OCI-LY1 (cell line): ENCODE measurements at regions not wholly inside any gene's neighbourhood (a gene's known extent, or its start where the extent isn't known, plus 50 kb on each side); places are given as distances from the start of the nearest gene placed in this dataset.

ENCODE experiments used
- EZH2 ChIP-seq: fragments of 200-600 bp; sonication (generic), shearing (Covaris generic); IDR thresholded peaks from 2 replicates; pipeline ENCODE4 v1.8.0; 2017; ENCODE audit warnings: borderline replicate concordance, mixed run types, mild to moderate bottlenecking, antibody characterized with exemption, low read length, moderate library complexity, mixed read lengths
- TF ChIP-seq, protein P1 (sequence below): fragments of 200-600 bp; sonication (generic), shearing (Covaris generic); IDR thresholded peaks from 2 replicates; pipeline ENCODE4 v1.5.1; 2017; ENCODE audit warnings: mild to moderate bottlenecking, antibody characterized with exemption, low read length, moderate library complexity, mixed read lengths

DNA sequence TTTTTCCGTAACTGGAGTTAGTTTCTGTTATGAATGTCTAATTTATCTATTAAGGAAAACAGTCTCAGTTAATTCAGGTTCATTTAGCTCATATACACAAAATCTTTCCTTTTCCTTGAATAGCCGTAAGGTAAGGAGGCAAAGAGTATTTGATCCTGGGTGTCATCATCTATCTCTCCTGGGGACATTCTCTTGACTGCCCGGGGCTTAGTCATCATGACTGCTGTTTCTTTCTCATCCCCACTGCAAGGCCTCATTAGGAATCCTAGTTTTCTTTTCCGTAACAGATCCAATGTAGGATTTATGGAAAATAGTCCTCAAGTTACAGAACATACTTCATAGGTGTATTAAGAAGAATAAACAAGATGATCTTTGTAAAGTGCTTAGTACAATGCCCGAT lies 134.9 kb upstream of the CHD1 start:
- TF ChIP-seq, protein P1, sequence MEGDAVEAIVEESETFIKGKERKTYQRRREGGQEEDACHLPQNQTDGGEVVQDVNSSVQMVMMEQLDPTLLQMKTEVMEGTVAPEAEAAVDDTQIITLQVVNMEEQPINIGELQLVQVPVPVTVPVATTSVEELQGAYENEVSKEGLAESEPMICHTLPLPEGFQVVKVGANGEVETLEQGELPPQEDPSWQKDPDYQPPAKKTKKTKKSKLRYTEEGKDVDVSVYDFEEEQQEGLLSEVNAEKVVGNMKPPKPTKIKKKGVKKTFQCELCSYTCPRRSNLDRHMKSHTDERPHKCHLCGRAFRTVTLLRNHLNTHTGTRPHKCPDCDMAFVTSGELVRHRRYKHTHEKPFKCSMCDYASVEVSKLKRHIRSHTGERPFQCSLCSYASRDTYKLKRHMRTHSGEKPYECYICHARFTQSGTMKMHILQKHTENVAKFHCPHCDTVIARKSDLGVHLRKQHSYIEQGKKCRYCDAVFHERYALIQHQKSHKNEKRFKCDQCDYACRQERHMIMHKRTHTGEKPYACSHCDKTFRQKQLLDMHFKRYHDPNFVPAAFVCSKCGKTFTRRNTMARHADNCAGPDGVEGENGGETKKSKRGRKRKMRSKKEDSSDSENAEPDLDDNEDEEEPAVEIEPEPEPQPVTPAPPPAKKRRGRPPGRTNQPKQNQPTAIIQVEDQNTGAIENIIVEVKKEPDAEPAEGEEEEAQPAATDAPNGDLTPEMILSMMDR: no peak
- no peak for TF ChIP-seq EZH2
